Psoas muscle (tissue), 7 donors: ENCODE measurements at regions not wholly inside any gene's neighbourhood (a gene's known extent, or its start where the extent isn't known, plus 50 kb on each side); places are given as distances from the start of the nearest gene placed in this dataset.

Experiments used
- ATAC-seq, 4 donors: fragments of 200-7000 bp; cut with Tn5 transposase; one replicate each; pipeline ENCODE4 v1.9.1; 2020; ENCODE audit warnings: moderate library complexity in 3 of 4, mild to moderate bottlenecking in 2 of 4
- DNase-seq, 2 donors: peaks; one replicate each; pipeline ENCODE4 v3.0.0-alpha.2; 2020
- H3K27ac ChIP-seq: fragments of 200-600 bp; one replicate; pipeline ENCODE4 v1.8.0; 2022
- H3K27me3 ChIP-seq, 3 donors: fragments of 200-600 bp in 1 of 3; one replicate each; pipeline versions ENCODE4 v1.6.1 to v1.8.0; 2013 to 2022; ENCODE audit warnings: low read length in 2 of 3, mild to moderate bottlenecking in 2 of 3, moderate library complexity in 1 of 3; ENCODE audit not compliant: insufficient read depth in 3 of 3
- H3K36me3 ChIP-seq, 2 donors: fragments of 200-600 bp in 1 of 2; one replicate each; pipeline versions ENCODE4 v1.6.1 to v1.8.0; 2013 to 2022; ENCODE audit warnings: low read depth in 1 of 2, mild to moderate bottlenecking in 1 of 2, moderate library complexity in 1 of 2; ENCODE audit not compliant: insufficient read depth in 1 of 2
- H3K4me1 ChIP-seq: fragments of 200-600 bp; one replicate; pipeline ENCODE4 v1.8.0; 2022
- H3K4me3 ChIP-seq: fragments of 200-600 bp; one replicate; pipeline ENCODE4 v1.8.0; 2022; ENCODE audit warnings: mild to moderate bottlenecking
- H3K9me3 ChIP-seq: fragments of 200-600 bp; one replicate; pipeline ENCODE4 v1.8.0; 2022
- CTCF ChIP-seq: fragments of 200-600 bp; IDR thresholded peaks from one replicate; pipeline ENCODE4 v1.8.0; 2022; ENCODE audit warnings: antibody characterized with exemption
- WGBS, 3 donors: extraction: QIAGEN DNeasy Blood & Tissue Kit; methylation state at CpG; one replicate each; pipeline versions ENCODE4 v1.1.6 to v1.1.7; 2013; 5-methylcytosine and 5-hydroxymethylcytosine counted together
- intact Hi-C, 2 donors: fragments of 100-400 bp; cut with DNase I; formaldehyde crosslinking; loops; one replicate each; pipeline versions ENCODE4 v1.11.0 to v1.14.2; 2022
- donor health status: healthy with polysubstance abuse.
- donor health status: DM: no; HTN: no; CAD: no; lungs with moderate emphysema.
- donor health status: Bipolar disorder and iron deficiency.
- donor health status: healthy.
- donor health status: DM: yes; HTN: yes; CAD: no.
- donor health status: DM: no; HTN: no; CAD: no.
- donor health status: DM: yes; HTN: yes; CAD: no.

DNA sequence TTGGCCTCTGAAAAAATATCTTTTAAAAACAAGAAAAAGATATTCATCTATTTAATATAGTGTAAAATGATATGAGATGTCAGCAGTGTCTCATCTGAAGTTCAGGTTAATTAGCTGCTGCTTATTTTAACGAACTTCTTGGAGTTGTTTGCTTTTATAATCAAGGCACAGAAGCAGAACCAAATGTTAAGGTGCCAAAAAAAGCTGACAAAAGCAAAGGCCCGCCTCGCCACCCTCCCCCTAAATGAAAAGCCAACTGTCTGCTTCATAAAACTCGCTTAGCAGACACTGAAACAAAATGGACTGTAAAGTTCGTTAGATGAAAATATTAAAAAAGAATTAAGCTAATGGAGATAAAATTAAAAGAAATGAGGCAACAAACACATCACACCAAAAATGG lies 562.6 kb downstream of the ZEB2 start:
- Histone ChIP-seq H3K27ac (no peak overlapping the region), H3K4me1 (no peaks in the 10 kb centered on the region), H3K4me3 (no peak overlapping the region), H3K27me3 (no peaks in the 10 kb centered on the region), H3K9me3 (no peaks in the 10 kb centered on the region), H3K36me3 (peaks cover 0 to 4% of the 10 kb centered on the region in 2 donors)
- ATAC-seq (no peak), DNase-seq (no peak)
- TF ChIP-seq CTCF, result no peak
- intact Hi-C loops, result no loop called here
- 79 to 87% (median 83%) methylated on average over 5 of the region's 5 CpGs for WGBS, 3 donors

DNA sequence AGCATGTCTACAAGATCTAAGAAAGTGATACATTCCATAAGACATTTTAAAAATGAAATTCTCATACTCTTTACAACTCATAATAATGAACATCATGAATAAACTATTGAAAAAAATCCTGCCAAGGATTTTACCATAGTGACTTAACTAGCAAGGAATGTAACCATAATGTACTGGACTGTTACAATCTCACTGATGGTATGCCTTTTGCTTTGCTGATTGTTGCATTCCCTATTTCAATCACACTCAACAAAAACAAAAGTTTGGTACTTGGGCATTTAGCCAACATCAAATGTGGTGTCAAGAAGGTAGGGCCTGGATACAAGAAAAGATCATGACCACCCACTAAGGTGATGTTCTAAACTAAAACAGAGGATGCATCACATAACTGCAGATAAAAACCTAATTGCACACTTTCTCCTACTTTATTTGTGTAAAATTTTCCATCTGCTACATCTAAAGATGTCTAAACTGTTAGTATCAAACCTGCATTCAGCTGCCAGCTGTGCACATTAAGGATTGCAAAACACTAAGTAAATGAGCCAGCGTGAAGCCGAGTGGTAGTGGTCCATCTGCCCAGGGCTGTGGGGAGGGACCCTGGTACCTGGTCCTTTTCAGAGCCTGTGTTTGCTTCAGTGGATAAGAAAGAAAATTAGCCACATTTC lies 564.4 kb downstream of the ZEB2 start:
- ATAC-seq (no peak), DNase-seq (no peak)
- no peak overlapping the region for H3K27ac ChIP-seq
- H3K27me3 ChIP-seq, result no peaks in the 10 kb centered on the region
- H3K36me3 ChIP-seq, result no peaks in the 10 kb centered on the region
- H3K4me1 ChIP-seq, result no peaks in the 10 kb centered on the region
- H3K9me3 ChIP-seq, result no peaks in the 10 kb centered on the region
- 72 to 81% (median 72%) methylated on average over 2 of the region's 2 CpGs for WGBS, 3 donors
- no peak overlapping the region for H3K4me3 ChIP-seq
- no peak for TF ChIP-seq CTCF
- intact Hi-C loops, result no loop called here

GRCh38 chr2:143954844-143955243 lies 565.1 kb downstream of the ZEB2 start:
- H3K36me3 ChIP-seq, result no peaks in the 10 kb centered on the region
- H3K27ac ChIP-seq, result no peak overlapping the region
- no peak overlapping the region for H3K4me3 ChIP-seq
- no peaks in the 10 kb centered on the region for H3K27me3 ChIP-seq
- no peak for DNase-seq
- no peaks in the 10 kb centered on the region for H3K4me1 ChIP-seq
- H3K9me3 ChIP-seq, result no peaks in the 10 kb centered on the region
- 95 to 96% (median 95%) methylated on average over 2 of the region's 2 CpGs for WGBS, 3 donors
- ATAC-seq, result no peak
- intact Hi-C loops, result no loop called here
- no peak for TF ChIP-seq CTCF

DNA sequence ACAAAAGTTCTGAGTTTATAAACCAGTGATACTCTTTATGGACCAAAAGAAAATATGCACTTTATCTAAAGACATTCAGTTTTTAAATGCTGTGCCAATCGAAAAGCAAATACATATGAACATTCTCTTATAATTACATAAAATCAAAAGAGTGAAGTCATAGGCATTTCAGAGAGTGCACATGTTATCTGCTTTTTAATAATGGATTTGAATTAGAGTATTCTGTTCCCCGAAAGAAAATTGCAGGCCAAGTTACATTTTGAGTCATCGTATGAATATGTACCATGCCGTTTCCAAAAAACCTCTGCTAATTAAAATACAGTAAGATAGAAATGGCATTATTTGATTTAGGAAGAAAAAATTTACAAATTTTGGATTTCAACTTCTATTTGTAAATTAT lies 565.7 kb downstream of the ZEB2 start:
- DNase-seq, result no peak
- no peak for TF ChIP-seq CTCF
- Histone ChIP-seq H3K4me1 (no peaks in the 10 kb centered on the region), H3K27me3 (no peaks in the 10 kb centered on the region), H3K36me3 (no peaks in the 10 kb centered on the region), H3K9me3 (no peaks in the 10 kb centered on the region), H3K27ac (no peak overlapping the region), H3K4me3 (no peak overlapping the region)
- intact Hi-C loops, result no loop called here
- 49 to 70% (median 56%) methylated on average over 4 of the region's 4 CpGs for WGBS, 3 donors
- ATAC-seq, result no peak

DNA sequence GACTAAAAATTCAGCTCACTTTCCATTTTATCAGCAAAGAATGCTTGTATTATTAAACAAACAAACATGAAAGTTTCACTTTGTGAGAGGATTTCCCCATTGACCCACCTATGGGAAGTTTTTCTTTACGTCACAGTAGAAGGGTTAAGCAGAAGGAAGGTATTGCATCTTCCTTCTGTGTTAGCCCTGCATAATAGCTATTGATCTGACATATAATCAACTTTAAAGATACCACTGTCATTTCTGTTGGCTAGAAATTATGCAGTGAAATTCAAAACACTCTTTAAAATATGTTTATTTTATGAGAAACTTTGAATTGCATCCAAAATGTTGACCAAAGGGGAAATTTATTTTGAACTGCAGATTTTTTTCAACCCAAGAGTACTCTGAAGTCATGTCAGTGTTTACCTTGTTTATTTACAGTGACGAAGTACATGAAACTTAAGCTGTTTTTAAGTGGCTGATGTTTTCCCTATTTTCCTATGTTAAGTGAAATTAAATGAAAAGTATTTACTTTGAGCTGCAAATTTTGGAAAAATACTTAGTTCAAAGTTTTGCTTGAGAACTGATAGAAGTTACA lies 566.4 kb downstream of the ZEB2 start:
- 72 to 79% (median 76%) methylated on average over 2 of the region's 2 CpGs for WGBS, 3 donors
- intact Hi-C loops, result no loop called here
- no peak for TF ChIP-seq CTCF
- Histone ChIP-seq H3K9me3 (no peaks in the 10 kb centered on the region), H3K27ac (no peak overlapping the region), H3K4me1 (no peaks in the 10 kb centered on the region), H3K4me3 (no peak overlapping the region), H3K27me3 (no peaks in the 10 kb centered on the region), H3K36me3 (no peaks in the 10 kb centered on the region)
- ATAC-seq (no peak), DNase-seq (no peak)
